ENCODE measurements at regions not wholly inside any gene's neighbourhood (a gene's known extent, or its start where the extent isn't known, plus 50 kb on each side); places are given as distances from the start of the nearest gene placed in this dataset.

- intact Hi-C loops (cut with micrococcal nuclease) = no loop called here
- ATAC-seq (no peak), DNase-seq (no peak)
These were observed 357.6 kb upstream of the CWC22 start for GRCh38 chr2:180364719-180365118.

DNA sequence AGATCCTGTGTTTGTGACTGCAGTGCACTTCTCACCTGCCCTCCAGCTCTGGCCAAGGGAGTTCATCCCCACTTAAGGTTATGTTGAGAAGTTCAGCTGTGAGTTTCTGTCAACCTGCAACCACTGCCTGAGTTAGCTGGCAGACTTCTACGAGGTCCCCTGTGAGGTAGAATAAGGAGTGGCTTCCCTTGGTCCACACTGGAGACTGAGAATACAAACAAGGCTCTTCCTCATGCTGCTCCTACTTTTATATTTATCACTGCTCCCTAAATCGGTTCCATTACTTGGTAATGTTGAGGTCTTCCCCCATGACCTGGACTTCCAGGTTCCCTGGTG lies 353.2 kb upstream of the CWC22 start:
- DNase-seq (no peak), ATAC-seq (no peak)
- intact Hi-C loops (cut with micrococcal nuclease) = no loop called here

DNA sequence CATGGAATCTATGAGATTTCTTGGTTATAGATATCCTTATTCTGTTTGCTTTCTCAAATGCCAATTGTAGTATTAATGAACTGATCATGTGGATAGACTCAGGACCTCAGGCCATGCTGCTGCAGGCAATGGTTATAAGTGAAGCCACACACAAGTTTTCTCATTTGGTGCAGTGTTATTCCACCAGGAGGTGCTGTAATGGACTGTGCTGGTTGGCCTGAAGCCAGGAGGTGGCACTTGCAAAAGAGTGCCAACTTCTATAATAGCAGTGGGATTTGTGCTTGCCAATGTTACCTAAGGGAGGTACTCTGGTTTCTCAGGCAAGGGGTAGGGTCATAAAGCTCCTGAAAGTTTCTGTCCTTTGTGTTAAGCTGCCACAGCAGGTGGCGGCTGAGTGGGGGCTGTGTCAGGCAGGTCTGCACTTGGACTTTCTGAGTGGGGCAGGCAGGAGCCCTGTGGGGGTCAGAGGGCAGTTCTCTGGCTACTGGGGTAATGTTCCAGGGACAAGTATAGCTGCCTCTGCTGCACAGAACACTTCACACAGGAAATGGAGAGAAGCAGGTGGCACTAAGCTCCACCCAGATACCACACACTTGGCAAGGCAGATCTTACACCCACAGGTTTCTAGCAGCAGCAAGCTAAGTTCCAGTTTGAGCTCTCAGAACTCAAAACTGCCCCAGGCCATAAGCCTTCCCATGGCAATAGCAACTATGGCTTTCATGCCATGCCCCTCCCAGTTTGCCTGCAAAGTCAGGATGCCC lies 352.6 kb upstream of the CWC22 start:
- DNase-seq = no peak
- intact Hi-C loops (cut with micrococcal nuclease) = no loop called here
- no peak for ATAC-seq

DNA sequence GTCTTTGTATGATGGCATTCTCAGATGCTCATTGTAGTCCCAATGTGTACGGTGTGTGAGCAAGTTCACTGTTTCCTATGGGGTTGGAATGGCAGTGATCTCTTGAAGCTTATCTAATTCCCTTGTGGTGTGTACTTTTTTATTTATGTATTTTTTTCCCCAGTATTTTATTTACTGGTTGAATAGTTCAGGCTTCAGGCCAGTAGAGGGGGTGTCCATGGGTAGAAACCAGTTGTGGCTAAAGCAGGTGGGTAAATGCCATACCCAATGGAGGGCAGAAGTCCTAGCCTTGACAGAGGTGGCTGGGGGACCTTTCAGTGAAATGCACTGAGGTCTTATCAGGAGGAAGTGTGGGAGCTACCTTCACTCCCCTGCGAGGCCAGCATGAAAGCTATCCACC lies 351.4 kb upstream of the CWC22 start:
- DNase-seq (no peak), ATAC-seq (no peak)
- intact Hi-C loops (cut with micrococcal nuclease) = no loop called here

DNA sequence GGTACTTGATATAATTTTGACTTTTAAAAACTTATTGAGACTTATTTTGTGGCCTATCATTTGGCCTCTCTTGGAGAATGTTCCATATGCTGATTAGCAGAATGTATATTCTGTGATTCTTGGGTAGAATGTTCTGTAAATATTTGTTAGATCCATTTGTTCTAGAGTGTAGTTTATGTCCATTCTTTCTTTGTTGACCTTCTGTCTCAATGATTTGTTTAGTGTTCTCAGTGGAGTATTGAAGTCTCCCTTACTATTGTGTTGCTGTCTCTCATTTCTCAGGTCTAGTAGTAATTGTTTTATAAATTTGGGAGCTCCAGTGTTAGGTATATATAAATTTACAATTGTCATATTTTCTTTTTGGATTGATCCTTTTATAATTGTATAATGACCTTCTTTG lies 349.6 kb upstream of the CWC22 start:
- ATAC-seq (no peak), DNase-seq (no peak)
- intact Hi-C loops (cut with micrococcal nuclease) = no loop called here

- DNase-seq (no peak), ATAC-seq (no peak)
- intact Hi-C loops (cut with micrococcal nuclease) = no loop called here
These were observed 345.5 kb upstream of the CWC22 start for GRCh38 chr2:180352620-180353019.

GRCh38 chr2:180349809-180350208 lies 342.7 kb upstream of the CWC22 start:
- intact Hi-C loops (cut with micrococcal nuclease) = no loop called here
- DNase-seq = no peak
- no peak for ATAC-seq

DNA sequence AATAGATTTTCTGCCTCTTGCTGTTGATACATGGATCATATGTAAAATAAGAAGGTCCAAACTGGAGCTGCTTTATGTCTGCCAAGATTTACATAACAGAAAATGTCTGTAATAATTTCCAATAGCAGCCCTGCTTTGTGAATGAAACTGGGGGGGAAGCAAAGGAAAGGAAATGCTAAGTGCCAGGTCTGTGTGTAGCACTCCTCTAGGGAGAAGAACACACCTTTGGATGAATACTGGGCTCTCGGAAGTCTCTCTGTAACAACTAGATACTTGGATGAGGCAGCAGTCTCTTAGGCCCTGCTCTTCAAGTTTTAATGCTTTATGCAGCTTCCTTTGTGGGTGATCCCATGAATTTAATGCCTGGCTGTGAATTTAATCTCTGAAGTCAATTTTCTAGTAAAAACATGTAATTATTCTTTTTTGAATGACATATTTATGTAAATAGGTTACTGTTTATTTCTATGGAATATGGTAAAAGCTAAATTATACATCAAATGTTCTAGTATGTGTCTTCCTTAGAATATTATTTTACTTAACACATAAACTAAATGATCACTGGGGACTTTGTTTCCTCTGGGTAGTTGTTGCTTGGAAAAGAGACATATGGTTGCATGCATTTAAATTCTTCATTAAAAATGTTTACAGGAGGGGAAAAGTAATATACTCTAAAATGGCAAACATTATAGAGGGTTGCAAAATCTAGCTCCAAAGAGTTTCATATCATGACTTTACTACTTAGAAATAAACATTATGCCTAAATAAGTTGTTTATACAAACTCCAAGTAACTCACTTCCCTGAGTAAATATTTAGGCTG lies 336.6 kb upstream of the CWC22 start:
- no peak for ATAC-seq
- no peak for DNase-seq
- intact Hi-C loops (cut with micrococcal nuclease) = no loop called here

GRCh38 chr2:180337136-180337535 lies 330.0 kb upstream of the CWC22 start:
- DNase-seq (no peak), ATAC-seq (no peak)
- intact Hi-C loops (cut with micrococcal nuclease) = no loop called here

- DNase-seq = no peak
- intact Hi-C loops (cut with micrococcal nuclease) = no loop called here
- ATAC-seq = no peak
These were observed 329.5 kb upstream of the CWC22 start for GRCh38 chr2:180336550-180336949.

GRCh38 chr2:180334514-180334913 lies 327.4 kb upstream of the CWC22 start:
- DNase-seq (no peak), ATAC-seq (no peak)
- intact Hi-C loops (cut with micrococcal nuclease) = no loop called here

- intact Hi-C loops (cut with micrococcal nuclease) = no loop called here
- ATAC-seq = no peak
- DNase-seq = no peak
These were observed 321.8 kb upstream of the CWC22 start for GRCh38 chr2:180328795-180329422.

- DNase-seq (no peak), ATAC-seq (no peak)
- intact Hi-C loops (cut with micrococcal nuclease) = no loop called here
These were observed 320.1 kb upstream of the CWC22 start for GRCh38 chr2:180327185-180327584.

- intact Hi-C loops (cut with micrococcal nuclease) = no loop called here
- no peak for ATAC-seq
These were observed 318.5 kb upstream of the CWC22 start for GRCh38 chr2:180325416-180326120.

DNA sequence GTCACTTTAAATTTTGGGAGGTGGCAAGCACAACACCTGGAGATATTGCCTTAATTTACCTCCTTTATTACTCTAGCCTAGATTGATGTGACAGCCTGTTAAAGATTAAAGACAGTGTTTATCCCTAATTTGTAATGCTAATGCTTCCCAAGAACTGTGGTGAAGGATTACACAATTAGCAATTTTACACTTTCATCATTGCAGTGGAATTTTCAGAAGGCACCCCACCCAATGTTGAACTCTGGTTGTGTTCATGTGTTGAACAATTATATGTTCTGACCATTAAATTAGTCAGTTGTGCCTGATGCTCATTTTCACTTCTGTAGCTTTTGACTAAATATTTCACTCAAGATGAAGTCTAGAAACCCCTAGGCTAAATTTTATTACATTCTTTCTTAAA lies 317.1 kb upstream of the CWC22 start:
- intact Hi-C loops (cut with micrococcal nuclease) = no loop called here
- DNase-seq (no peak), ATAC-seq (no peak)

More at GRCh38 chr2:180325416-180326120, 318.5 kb upstream of the CWC22 start:
- DNase-seq = no peak

DNA sequence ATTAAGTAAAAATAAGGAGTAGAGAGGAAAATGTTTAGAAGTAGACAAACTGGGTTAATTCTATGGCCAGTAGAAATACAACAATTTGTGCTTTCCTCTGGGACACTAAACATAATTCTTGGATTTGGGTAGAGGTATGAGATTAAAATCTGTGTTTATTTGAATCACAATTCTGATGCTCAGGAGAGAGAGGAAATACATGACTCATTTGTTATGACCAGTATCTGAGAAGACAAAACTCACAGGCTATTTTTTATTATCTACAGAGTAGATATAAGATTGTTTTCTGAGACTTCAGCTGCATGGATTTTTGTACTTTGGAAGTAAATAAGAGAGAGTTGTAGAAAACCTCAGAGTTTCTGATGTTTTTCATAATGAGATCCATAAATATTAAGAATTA lies 315.7 kb upstream of the CWC22 start:
- ATAC-seq (no peak), DNase-seq (no peak)
- intact Hi-C loops (cut with micrococcal nuclease) = no loop called here

DNA sequence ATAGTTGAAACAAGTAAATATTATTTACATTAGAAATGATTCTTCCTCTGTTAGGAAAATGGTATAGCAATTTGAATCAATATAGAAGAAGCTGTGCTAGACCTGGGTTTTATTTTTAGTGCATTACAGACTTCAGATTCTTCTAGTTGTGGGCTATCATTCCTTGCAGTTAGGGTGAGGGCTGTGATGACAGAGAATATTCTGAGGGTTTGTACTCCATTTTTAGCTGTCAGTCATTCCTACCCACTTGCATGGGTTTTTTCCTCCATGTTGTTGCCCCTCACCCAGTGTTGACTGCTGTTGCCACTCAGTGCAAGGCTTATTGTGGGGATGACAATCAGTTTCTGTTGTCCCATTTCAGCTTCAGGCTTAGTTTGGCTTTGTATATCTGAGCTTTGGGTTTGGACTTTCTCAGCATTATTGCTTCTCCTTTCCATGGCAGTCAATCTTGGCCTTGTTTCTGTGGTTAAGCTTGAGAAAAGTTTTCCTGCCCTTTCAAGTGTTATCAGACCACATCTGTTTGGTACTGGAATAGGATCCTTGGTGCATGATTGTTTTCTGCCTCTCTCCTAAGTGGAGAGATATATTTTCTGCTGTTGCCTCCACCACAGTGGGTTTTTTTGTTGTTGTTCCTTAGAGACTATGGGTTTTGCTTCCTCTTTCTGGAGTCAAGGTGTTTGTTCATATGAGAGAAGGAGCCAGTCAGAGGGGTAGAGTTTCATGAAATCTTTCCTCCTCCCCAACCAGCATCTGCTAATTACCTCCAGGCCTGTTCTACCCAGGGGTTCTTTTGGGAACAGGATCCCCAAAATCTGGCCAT lies 312.7 kb upstream of the CWC22 start:
- intact Hi-C loops (cut with micrococcal nuclease) = no loop called here
- DNase-seq (no peak), ATAC-seq (no peak)

- intact Hi-C loops (cut with micrococcal nuclease) = no loop called here
- DNase-seq (no peak), ATAC-seq (no peak)
These were observed 307.0 kb upstream of the CWC22 start for GRCh38 chr2:180314086-180314485.

DNA sequence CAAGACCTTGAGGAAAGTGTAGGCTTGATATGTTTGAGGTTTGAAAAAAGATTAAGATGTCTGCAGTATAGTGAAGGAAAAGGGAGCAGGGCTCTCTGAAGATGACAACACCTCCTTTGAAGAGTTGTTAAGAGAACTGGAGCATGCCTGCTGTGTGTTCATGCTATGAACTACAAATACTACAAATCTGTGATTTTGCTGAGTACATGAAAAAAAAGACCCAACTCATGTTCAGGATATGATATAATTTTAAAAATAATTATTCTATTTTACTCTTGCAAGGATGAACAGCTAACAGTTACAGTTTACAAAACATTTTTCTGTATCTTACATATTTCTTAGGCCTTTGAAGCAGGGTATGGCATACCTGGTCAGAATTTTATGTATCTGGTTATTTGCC lies 305.4 kb upstream of the CWC22 start:
- DNase-seq = no peak
- no peak for ATAC-seq
- intact Hi-C loops (cut with micrococcal nuclease) = no loop called here
